ENCODE measurements at regions not wholly inside any gene's neighbourhood (a gene's known extent, or its start where the extent isn't known, plus 50 kb on each side); places are given as distances from the start of the nearest gene placed in this dataset.

GRCh38 chr7:17595546-17595945 lies 297.1 kb downstream of the AHR start:
- Mint-ChIP-seq H3K27ac (no peak overlapping the region), H3K36me3 (no peaks in the 10 kb centered on the region), H3K27me3 (peaks cover 4% of the 10 kb centered on the region), H3K4me3 (no peak overlapping the region), H3K9me3 (ENCODE audit: low read depth) (no peaks in the 10 kb centered on the region), H3K4me1 (ENCODE audit: low read depth) (no peaks in the 10 kb centered on the region)

GRCh38 chr7:17598305-17598704 lies 299.9 kb downstream of the AHR start:
- H3K4me1 Mint-ChIP-seq (ENCODE audit: low read depth), result no peaks in the 10 kb centered on the region
- no peak overlapping the region for H3K27ac Mint-ChIP-seq
- peaks cover 6% of the 10 kb centered on the region for H3K27me3 Mint-ChIP-seq
- H3K9me3 Mint-ChIP-seq (ENCODE audit: low read depth), result no peaks in the 10 kb centered on the region
- no peaks in the 10 kb centered on the region for H3K36me3 Mint-ChIP-seq
- no peak overlapping the region for H3K4me3 Mint-ChIP-seq

GRCh38 chr7:17598846-17599245 lies 300.4 kb downstream of the AHR start:
- no peak overlapping the region for H3K4me3 Mint-ChIP-seq
- H3K9me3 Mint-ChIP-seq (ENCODE audit: low read depth), result no peaks in the 10 kb centered on the region
- no peak overlapping the region for H3K27ac Mint-ChIP-seq
- no peaks in the 10 kb centered on the region for H3K36me3 Mint-ChIP-seq
- H3K27me3 Mint-ChIP-seq, result peaks cover 7% of the 10 kb centered on the region
- no peaks in the 10 kb centered on the region for H3K4me1 Mint-ChIP-seq (ENCODE audit: low read depth)

GRCh38 chr7:17599733-17600339 lies 301.4 kb downstream of the AHR start:
- Mint-ChIP-seq H3K27ac (no peak overlapping the region), H3K4me1 (ENCODE audit: low read depth) (no peaks in the 10 kb centered on the region), H3K9me3 (ENCODE audit: low read depth) (no peaks in the 10 kb centered on the region), H3K36me3 (no peaks in the 10 kb centered on the region), H3K27me3 (peaks cover 7% of the 10 kb centered on the region), H3K4me3 (no peak overlapping the region)

GRCh38 chr7:17600340-17600752 lies 301.9 kb downstream of the AHR start:
- peaks cover 7% of the 10 kb centered on the region for H3K27me3 Mint-ChIP-seq
- no peaks in the 10 kb centered on the region for H3K4me1 Mint-ChIP-seq (ENCODE audit: low read depth)
- H3K9me3 Mint-ChIP-seq (ENCODE audit: low read depth), result no peaks in the 10 kb centered on the region
- no peak overlapping the region for H3K27ac Mint-ChIP-seq
- no peaks in the 10 kb centered on the region for H3K36me3 Mint-ChIP-seq
- H3K4me3 Mint-ChIP-seq, result no peak overlapping the region

GRCh38 chr7:17601921-17602320 lies 303.5 kb downstream of the AHR start:
- H3K4me3 Mint-ChIP-seq, result no peak overlapping the region
- no peaks in the 10 kb centered on the region for H3K36me3 Mint-ChIP-seq
- no peaks in the 10 kb centered on the region for H3K9me3 Mint-ChIP-seq (ENCODE audit: low read depth)
- no peaks in the 10 kb centered on the region for H3K4me1 Mint-ChIP-seq (ENCODE audit: low read depth)
- H3K27ac Mint-ChIP-seq, result no peak overlapping the region
- peaks cover 4% of the 10 kb centered on the region for H3K27me3 Mint-ChIP-seq

- no peak overlapping the region for H3K4me3 Mint-ChIP-seq
- no peaks in the 10 kb centered on the region for H3K36me3 Mint-ChIP-seq
- no peak overlapping the region for H3K27ac Mint-ChIP-seq
- peaks cover 1% of the 10 kb centered on the region for H3K27me3 Mint-ChIP-seq
- H3K4me1 Mint-ChIP-seq (ENCODE audit: low read depth), result no peaks in the 10 kb centered on the region
- H3K9me3 Mint-ChIP-seq (ENCODE audit: low read depth), result no peaks in the 10 kb centered on the region
These were observed 309.8 kb downstream of the AHR start for GRCh38 chr7:17608114-17608833.

GRCh38 chr7:17611611-17612010 lies 313.2 kb downstream of the AHR start:
- H3K27me3 Mint-ChIP-seq, result no peaks in the 10 kb centered on the region
- H3K36me3 Mint-ChIP-seq, result no peaks in the 10 kb centered on the region
- no peaks in the 10 kb centered on the region for H3K9me3 Mint-ChIP-seq (ENCODE audit: low read depth)
- H3K4me1 Mint-ChIP-seq (ENCODE audit: low read depth), result no peaks in the 10 kb centered on the region
- H3K4me3 Mint-ChIP-seq, result no peak overlapping the region
- H3K27ac Mint-ChIP-seq, result no peak overlapping the region

- H3K4me3 Mint-ChIP-seq, result no peak overlapping the region
- H3K9me3 Mint-ChIP-seq (ENCODE audit: low read depth), result no peaks in the 10 kb centered on the region
- H3K36me3 Mint-ChIP-seq, result no peaks in the 10 kb centered on the region
- no peaks in the 10 kb centered on the region for H3K27me3 Mint-ChIP-seq
- no peaks in the 10 kb centered on the region for H3K4me1 Mint-ChIP-seq (ENCODE audit: low read depth)
- no peak overlapping the region for H3K27ac Mint-ChIP-seq
These were observed 315.0 kb downstream of the AHR start for GRCh38 chr7:17613338-17614041.

GRCh38 chr7:17617380-17617779 lies 318.9 kb downstream of the AHR start:
- Mint-ChIP-seq H3K27me3 (no peaks in the 10 kb centered on the region), H3K4me1 (ENCODE audit: low read depth) (no peaks in the 10 kb centered on the region), H3K4me3 (no peak overlapping the region), H3K9me3 (ENCODE audit: low read depth) (no peaks in the 10 kb centered on the region), H3K27ac (no peak overlapping the region), H3K36me3 (no peaks in the 10 kb centered on the region)

- no peak overlapping the region for H3K4me3 Mint-ChIP-seq
- H3K4me1 Mint-ChIP-seq (ENCODE audit: low read depth), result no peaks in the 10 kb centered on the region
- H3K27me3 Mint-ChIP-seq, result no peaks in the 10 kb centered on the region
- no peak overlapping the region for H3K27ac Mint-ChIP-seq
- no peaks in the 10 kb centered on the region for H3K36me3 Mint-ChIP-seq
- H3K9me3 Mint-ChIP-seq (ENCODE audit: low read depth), result no peaks in the 10 kb centered on the region
These were observed 319.6 kb downstream of the AHR start for GRCh38 chr7:17617857-17618651.

GRCh38 chr7:17618652-17618974 lies 320.2 kb downstream of the AHR start:
- H3K9me3 Mint-ChIP-seq (ENCODE audit: low read depth), result no peaks in the 10 kb centered on the region
- H3K4me3 Mint-ChIP-seq, result no peak overlapping the region
- no peak overlapping the region for H3K27ac Mint-ChIP-seq
- no peaks in the 10 kb centered on the region for H3K4me1 Mint-ChIP-seq (ENCODE audit: low read depth)
- H3K36me3 Mint-ChIP-seq, result no peaks in the 10 kb centered on the region
- H3K27me3 Mint-ChIP-seq, result no peaks in the 10 kb centered on the region

GRCh38 chr7:17619196-17619818 lies 320.9 kb downstream of the AHR start:
- Mint-ChIP-seq H3K27me3 (no peaks in the 10 kb centered on the region), H3K4me3 (no peak overlapping the region), H3K9me3 (ENCODE audit: low read depth) (no peaks in the 10 kb centered on the region), H3K27ac (no peak overlapping the region), H3K36me3 (no peaks in the 10 kb centered on the region), H3K4me1 (ENCODE audit: low read depth) (no peaks in the 10 kb centered on the region)

GRCh38 chr7:17620566-17620965 lies 319.7 kb downstream of the SNX13 start:
- no peaks in the 10 kb centered on the region for H3K27me3 Mint-ChIP-seq
- no peaks in the 10 kb centered on the region for H3K9me3 Mint-ChIP-seq (ENCODE audit: low read depth)
- no peaks in the 10 kb centered on the region for H3K36me3 Mint-ChIP-seq
- no peak overlapping the region for H3K27ac Mint-ChIP-seq
- H3K4me1 Mint-ChIP-seq (ENCODE audit: low read depth), result no peaks in the 10 kb centered on the region
- H3K4me3 Mint-ChIP-seq, result no peak overlapping the region

- Mint-ChIP-seq H3K27ac (no peak overlapping the region), H3K4me3 (no peak overlapping the region), H3K27me3 (no peaks in the 10 kb centered on the region), H3K9me3 (ENCODE audit: low read depth) (no peaks in the 10 kb centered on the region), H3K36me3 (no peaks in the 10 kb centered on the region), H3K4me1 (ENCODE audit: low read depth) (no peaks in the 10 kb centered on the region)
These were observed 317.8 kb downstream of the SNX13 start for GRCh38 chr7:17622451-17622850.
